Heart left ventricle (tissue), 16 donors: ENCODE measurements at regions not wholly inside any gene's neighbourhood (a gene's known extent, or its start where the extent isn't known, plus 50 kb on each side); places are given as distances from the start of the nearest gene placed in this dataset.
A peak's percentile ranks its signal among the peaks of the same experiment; 100 is the strongest.

Source experiments
- ATAC-seq, 4 donors: fragments of 200-7000 bp; cut with Tn5 transposase; one replicate each; pipeline ENCODE4 v1.9.1; 2020 to 2022; ENCODE audit warnings: moderate library complexity in 4 of 4, mild to moderate bottlenecking in 3 of 4, moderate number of reproducible peaks in 1 of 4
- DNase-seq, 5 donors: peaks; one replicate each; pipeline ENCODE4 v3.0.0-alpha.2; 2020
- H3K27ac ChIP-seq, 12 donors: fragments of 200-600 bp; sonication (generic) in 4 of 12; one replicate each; pipeline versions ENCODE4 v1.5.0 to v1.8.0; 2016 to 2022; ENCODE audit warnings: mild to moderate bottlenecking in 2 of 12
- H3K27me3 ChIP-seq, 9 donors: fragments of 200-600 bp; sonication (generic) in 2 of 9; one replicate each; pipeline versions ENCODE4 v1.5.1 to v1.8.0; 2016 to 2022; ENCODE audit warnings: mild to moderate bottlenecking in 3 of 9
- H3K36me3 ChIP-seq, 9 donors: fragments of 200-600 bp; sonication (generic) in 2 of 9; one replicate each; pipeline versions ENCODE4 v1.5.0 to v1.8.0; 2018 to 2022; ENCODE audit warnings: mild to moderate bottlenecking in 2 of 9
- H3K4me1 ChIP-seq, 12 donors: fragments of 200-600 bp; sonication (generic) in 4 of 12; one replicate each; pipeline versions ENCODE4 v1.5.0 to v1.8.0; 2016 to 2022; ENCODE audit warnings: mild to moderate bottlenecking in 3 of 12
- H3K4me3 ChIP-seq, 12 donors: fragments of 200-600 bp; sonication (generic) in 4 of 12; one replicate each; pipeline versions ENCODE4 v1.5.0 to v1.8.0; 2017 to 2022; ENCODE audit warnings: mild to moderate bottlenecking in 9 of 12, moderate library complexity in 4 of 12
- H3K9me3 ChIP-seq, 12 donors: fragments of 200-600 bp; sonication (generic) in 4 of 12; one replicate each; pipeline versions ENCODE4 v1.5.0 to v1.8.0; 2016 to 2022; ENCODE audit warnings: mild to moderate bottlenecking in 1 of 12
- CTCF ChIP-seq, 12 donors: fragments of 200-600 bp; sonication (generic) in 4 of 12; IDR thresholded peaks; one replicate each; pipeline versions ENCODE4 v1.5.0 to v1.8.0; 2018 to 2022; ENCODE audit warnings: antibody characterized with exemption in 12 of 12, mild to moderate bottlenecking in 5 of 12
- POLR2A ChIP-seq, 2 donors: fragments of 450-650 bp; IDR thresholded peaks; one replicate each; pipeline ENCODE4 v1.6.1; 2017; ENCODE audit warnings: antibody characterized with exemption in 2 of 2, mild to moderate bottlenecking in 2 of 2, moderate library complexity in 2 of 2
- whole genome bisulfite sequencing, 4 donors: extraction: QIAGEN DNeasy Blood & Tissue Kit in 2 of 4; methylation state at CpG; one replicate each; pipeline versions ENCODE4 v1.1.5 to v1.1.7; 2013 to 2018; 5-methylcytosine and 5-hydroxymethylcytosine counted together
- intact Hi-C, 10 donors: fragments of 100-400 bp; cut with DNase I; formaldehyde crosslinking; loops; one replicate each; pipeline versions ENCODE4 v1.11.1 to v1.14.2; 2022
- donor health status: ischemic (EF 13 %, LVEDD 7.1; RV severe dilation, severe dysfunction).
- donor health status: healthy with polysubstance abuse.
- donor health status: DM: no; HTN: yes; CAD: no.
- donor health status: DM: no; HTN: no; CAD: no.
- donor health status: ischemic (EF 25% LVEDD 6.9; RV normal size, moderate dysfunction).
- donor health status: ischemic (EF 25% LVEDD 5.7; RV mildly dilated, moderate dysfunction).
- donor health status: healthy.
- donor health status: DM: yes; HTN: yes; CAD: no.
- donor health status: ischemic (EF 35%, LVEDD 5.7; RV mildly dilated, moderate dysfunction).
- donor health status: nonischemic (EF 11% LVEDD 7.7; RV severe dilation, severe dysfunction).
- donor health status: DM: yes; HTN: yes; CAD: no.
- donor health status: PGD.
- donor health status: ischemic (EF 29% LVEDD 5.4; RV normal size, mild dysfunction).
- donor health status: nonischemic (EF 23%, LVEDD 6.1; RV moderate dilation, normal function).

GRCh38 chr14:104442631-104443390 is 136.8 kb upstream of the C14orf180 start:
- no peak for TF ChIP-seq CTCF (IDR thresholded peaks at IDR 0.05)
- no peak for TF ChIP-seq POLR2A (IDR thresholded peaks at IDR 0.05)
- Histone ChIP-seq H3K4me3 (no peak overlapping the region), H3K4me1 (peaks cover 0 to 4% (median 0%) of the 10 kb centered on the region in 12 donors), H3K27ac (no peak overlapping the region), H3K36me3 (no peaks in the 10 kb centered on the region), H3K9me3 (peaks cover 0 to 13% (median 0%) of the 10 kb centered on the region in 12 donors), H3K27me3 (peaks cover 0 to 11% (median 0%) of the 10 kb centered on the region in 9 donors)
- WGBS, 4 donors = 69 to 79% (median 75%) methylated on average over 8 to 14 of the region's 14 CpGs
- ATAC-seq (peak in 1 of 4 donors; percentile 12), DNase-seq (no peak)
- intact Hi-C loops = no loop called here

GRCh38 chr14:104443391-104444158 is 136.0 kb upstream of the C14orf180 start:
- intact Hi-C loops = no loop called here
- Histone ChIP-seq H3K36me3 (no peaks in the 10 kb centered on the region), H3K9me3 (peaks cover 0 to 18% (median 1%) of the 10 kb centered on the region in 12 donors), H3K27ac (no peak overlapping the region), H3K27me3 (peaks cover 0 to 11% (median 0%) of the 10 kb centered on the region in 9 donors), H3K4me1 (peaks cover 0 to 8% (median 0%) of the 10 kb centered on the region in 12 donors), H3K4me3 (no peak overlapping the region)
- ATAC-seq (peak in 1 of 4 donors; percentile 9), DNase-seq (no peak)
- 61 to 79% (median 70%) methylated on average over 11 to 13 of the region's 13 CpGs for WGBS, 4 donors
- TF ChIP-seq POLR2A (IDR thresholded peaks at IDR 0.05) (no peak), CTCF (IDR thresholded peaks at IDR 0.05) (no peak)

GRCh38 chr14:104444159-104445030 is 135.2 kb upstream of the C14orf180 start:
- no peak for ATAC-seq
- Histone ChIP-seq H3K4me3 (no peak overlapping the region), H3K9me3 (peaks cover 0 to 18% (median 6%) of the 10 kb centered on the region in 12 donors), H3K27ac (no peak overlapping the region), H3K4me1 (peaks cover 0 to 8% (median 0%) of the 10 kb centered on the region in 12 donors), H3K27me3 (peaks cover 0 to 11% (median 0%) of the 10 kb centered on the region in 9 donors), H3K36me3 (no peaks in the 10 kb centered on the region)
- intact Hi-C loops = no loop called here
- no peak for DNase-seq
- no peak for TF ChIP-seq POLR2A (IDR thresholded peaks at IDR 0.05)
- TF ChIP-seq CTCF (IDR thresholded peaks at IDR 0.05) = no peak
- 88 to 93% (median 90%) methylated on average over 9 to 10 of the region's 10 CpGs for WGBS, 4 donors
